NCI-H69 (cell line): ENCODE measurements at regions not wholly inside any gene's neighbourhood (a gene's known extent, or its start where the extent isn't known, plus 50 kb on each side); places are given as distances from the start of the nearest gene placed in this dataset.

Experiments
- DNase-seq: peaks from one replicate; lab custom pipeline; 2025; lab: John Stamatoyannopoulos, UW

- DNase-seq, result no peak
These were observed 774.7 kb upstream of the TSPY4 start for GRCh38 chrY:8562456-8563090.

DNA sequence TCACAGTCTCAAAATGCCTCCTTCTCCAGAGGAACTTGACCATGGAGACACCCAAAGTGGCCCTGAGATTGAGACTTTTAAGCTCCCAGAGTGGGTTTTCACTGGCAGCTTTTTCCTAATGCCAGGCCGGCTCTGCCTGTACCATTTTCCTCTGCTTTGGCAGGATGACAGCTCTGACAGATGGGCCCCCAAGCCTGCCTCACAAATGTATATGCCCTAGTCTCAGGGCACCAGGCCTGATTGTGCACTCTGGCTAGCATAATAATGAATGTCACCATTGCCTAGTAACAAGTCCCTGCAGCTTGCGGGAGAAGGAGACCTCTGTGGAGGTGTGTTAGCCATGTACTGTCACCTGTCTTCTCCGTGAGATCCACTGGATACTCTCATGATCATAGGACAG lies 772.8 kb upstream of the TSPY4 start:
- no peak for DNase-seq

GRCh38 chrY:8566198-8566597 lies 771.1 kb upstream of the TSPY4 start:
- DNase-seq, result no peak

- DNase-seq, result no peak
These were observed 766.9 kb upstream of the TSPY4 start for GRCh38 chrY:8570384-8570783.

DNA sequence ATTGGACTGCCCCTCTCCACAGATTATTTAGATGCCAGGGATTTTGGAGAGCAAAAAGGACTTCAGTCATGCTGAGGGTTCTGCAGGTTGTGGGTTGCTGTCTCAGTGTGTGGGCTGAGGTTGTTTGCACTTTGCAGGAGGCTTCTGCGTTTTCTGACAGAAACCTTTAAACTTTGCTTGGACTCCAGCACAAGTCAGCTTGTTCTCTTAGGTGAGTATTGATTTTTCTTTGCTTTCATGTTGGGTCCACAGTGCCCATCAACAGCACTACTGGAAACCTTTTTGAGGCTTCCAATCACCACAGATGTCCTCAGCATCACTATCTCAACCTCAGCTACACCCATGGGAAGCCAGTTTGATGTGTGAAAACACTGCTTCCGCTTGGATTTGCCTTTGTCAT lies 764.3 kb upstream of the TSPY4 start:
- DNase-seq, result no peak

GRCh38 chrY:8582277-8582850 lies 754.9 kb upstream of the TSPY4 start:
- no peak for DNase-seq

DNA sequence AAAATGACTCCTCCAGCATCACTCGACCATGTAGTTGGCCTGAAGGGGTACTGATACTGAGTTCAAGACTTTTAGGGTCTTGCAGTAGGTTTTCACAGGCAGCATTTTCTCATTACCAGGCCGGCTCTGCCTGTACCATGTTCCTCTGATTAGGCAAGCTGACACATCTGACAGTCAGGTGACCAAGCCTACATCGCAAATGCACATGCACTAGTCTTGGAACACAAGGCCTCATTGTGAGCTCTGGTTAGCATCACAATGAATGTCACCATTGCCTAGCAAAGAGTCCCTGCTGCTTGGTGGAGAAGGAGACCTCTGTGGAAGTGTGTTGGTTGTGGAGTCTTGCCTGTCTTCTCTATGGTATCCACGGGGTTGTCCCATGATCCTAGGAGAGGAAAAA lies 754.1 kb upstream of the TSPY4 start:
- DNase-seq, result no peak

- DNase-seq, result no peak
These were observed 746.6 kb upstream of the TSPY4 start for GRCh38 chrY:8590641-8591040.

DNA sequence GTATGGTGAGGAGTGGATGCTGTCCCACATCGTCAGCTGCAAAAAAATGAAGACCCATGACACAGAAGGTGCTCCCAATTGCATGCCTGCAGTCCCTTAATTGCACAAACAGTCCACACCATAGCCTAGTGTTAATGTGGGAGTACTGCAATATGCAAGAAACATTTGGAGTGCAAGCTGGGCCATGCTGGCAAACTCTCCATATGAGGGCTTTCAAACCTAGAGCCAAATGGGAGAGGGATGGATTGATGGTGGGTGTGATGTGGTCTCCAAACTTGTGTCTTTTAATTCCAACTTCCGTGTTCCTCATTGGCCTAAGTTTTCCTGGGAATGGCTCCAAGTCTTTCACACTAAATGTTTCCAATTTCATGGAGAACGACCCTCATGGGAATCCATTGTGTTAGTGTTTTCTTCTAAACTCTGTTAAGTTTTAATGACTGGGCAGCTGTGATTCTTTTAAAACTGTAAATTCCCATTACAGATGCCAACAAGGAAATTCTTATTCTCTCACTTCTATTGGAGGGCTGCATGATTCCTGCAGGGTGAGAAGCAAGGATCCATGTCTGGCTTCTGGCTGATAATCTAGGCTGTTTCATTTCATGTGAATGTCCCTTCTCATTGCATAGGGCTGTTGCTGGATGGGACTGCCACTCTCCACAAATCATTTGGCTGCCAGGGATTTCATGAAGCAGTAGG lies 745.3 kb upstream of the TSPY4 start:
- DNase-seq, result no peak

GRCh38 chrY:8594657-8595056 lies 742.6 kb upstream of the TSPY4 start:
- DNase-seq, result no peak

DNA sequence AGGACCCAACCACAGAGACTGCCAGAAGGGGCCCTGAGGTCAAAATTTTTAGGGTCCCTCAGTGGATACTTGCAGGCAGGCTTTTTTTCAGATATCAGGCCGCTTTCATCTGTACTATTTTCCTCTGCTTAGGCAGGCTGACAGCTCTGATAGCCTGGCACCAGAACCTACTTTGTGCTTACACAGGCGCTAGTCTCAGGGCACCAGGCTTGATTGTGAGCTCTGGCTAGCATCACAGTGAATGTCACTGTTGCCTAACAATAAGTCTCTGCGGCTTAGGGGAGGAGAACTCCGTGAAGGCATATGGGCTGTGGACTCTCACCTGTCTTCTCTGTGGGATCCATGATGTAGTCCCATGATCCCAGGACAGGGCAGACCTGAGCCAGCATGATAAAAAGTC lies 738.1 kb upstream of the TSPY4 start:
- no peak for DNase-seq

GRCh38 chrY:8610620-8611019 lies 726.6 kb upstream of the TSPY4 start:
- no peak for DNase-seq

DNA sequence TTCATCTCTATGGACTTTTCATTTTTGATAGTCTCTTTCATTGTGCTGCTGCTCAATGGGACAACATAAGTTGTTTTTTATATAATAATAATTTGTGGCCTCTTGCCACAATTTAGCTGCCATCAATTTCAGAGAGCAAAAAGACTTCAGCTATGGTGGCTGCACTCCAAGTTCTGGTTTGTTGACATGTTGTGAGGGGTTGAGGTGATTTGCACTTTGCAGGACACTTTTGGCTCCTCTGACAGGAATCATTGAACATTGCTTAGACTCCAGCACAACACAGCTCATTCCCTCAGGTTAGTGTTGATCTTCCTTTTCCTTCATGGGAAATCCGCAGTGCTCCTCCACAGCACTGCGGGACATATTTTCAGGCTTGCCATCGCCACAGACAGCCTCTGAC lies 725.4 kb upstream of the TSPY4 start:
- no peak for DNase-seq

DNA sequence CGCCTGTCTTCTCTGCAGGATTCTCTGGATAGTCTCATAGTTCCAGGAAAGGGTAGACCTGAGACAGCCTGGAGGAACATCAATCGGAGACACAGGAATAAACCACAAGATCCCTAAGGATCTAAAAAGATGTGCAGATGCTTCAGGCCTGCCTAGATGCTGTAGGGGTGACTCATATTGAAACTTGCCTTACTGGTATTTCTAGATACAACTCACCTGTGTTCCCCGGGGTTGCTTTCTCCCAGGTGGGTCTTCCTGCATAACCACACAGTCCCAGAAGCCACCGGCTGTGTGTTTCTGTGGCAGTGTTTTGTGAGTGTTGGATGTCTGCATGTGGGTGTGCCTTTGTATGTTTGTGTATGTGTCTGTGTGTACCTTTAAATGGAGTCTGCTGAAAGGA lies 719.0 kb upstream of the TSPY4 start:
- no peak for DNase-seq

DNA sequence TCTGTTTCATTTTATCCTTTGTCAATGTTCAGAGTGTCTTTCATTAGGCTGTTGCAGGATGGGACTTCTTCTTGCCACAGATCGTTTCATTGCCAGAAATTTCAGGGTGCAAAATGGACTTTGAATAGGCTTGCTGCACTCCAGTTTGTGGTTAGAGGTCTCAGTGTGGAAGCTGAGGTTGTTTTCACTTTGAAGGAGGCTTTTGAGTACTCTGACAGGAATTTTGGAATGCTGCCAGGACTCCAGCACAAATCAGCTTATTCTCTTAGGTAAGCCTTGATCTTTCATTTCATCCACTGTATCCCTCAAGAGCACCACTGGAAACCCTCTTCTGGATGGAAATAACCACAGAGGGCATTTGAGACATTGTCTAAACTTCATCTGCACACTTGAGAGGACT lies 715.1 kb upstream of the TSPY4 start:
- DNase-seq, result no peak

GRCh38 chrY:8622856-8623255 lies 714.4 kb upstream of the TSPY4 start:
- DNase-seq, result no peak

GRCh38 chrY:8629636-8630035 lies 707.6 kb upstream of the TSPY4 start:
- DNase-seq, result no peak

GRCh38 chrY:8638111-8638510 lies 699.2 kb upstream of the TSPY4 start:
- no peak for DNase-seq

- no peak for DNase-seq
These were observed 692.3 kb upstream of the TSPY4 start for GRCh38 chrY:8644926-8645325.

GRCh38 chrY:8652445-8652844 lies 684.8 kb upstream of the TSPY4 start:
- DNase-seq, result no peak

GRCh38 chrY:8655017-8655416 lies 682.2 kb upstream of the TSPY4 start:
- DNase-seq, result no peak

DNA sequence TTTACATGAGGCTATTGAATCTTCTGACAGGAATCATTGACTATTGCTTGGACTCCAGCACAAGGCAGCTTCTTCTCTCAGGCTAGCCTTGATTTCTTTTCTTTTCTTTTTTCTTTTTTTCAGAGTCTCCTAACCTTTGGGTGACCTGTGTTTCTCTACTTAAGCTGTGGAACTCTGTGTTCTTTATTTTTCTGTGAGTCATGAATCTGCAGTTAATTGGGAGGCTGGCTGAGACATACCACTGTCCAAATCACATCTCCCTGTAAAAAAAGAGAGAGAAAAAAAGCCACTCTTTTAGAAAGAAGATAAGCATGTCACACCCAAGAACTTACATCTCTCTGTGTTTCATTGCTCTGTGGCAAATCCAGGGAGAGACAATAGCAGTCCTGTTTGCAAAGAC lies 681.2 kb upstream of the TSPY4 start:
- no peak for DNase-seq

- no peak for DNase-seq
These were observed 680.7 kb upstream of the TSPY4 start for GRCh38 chrY:8656515-8656914.

DNA sequence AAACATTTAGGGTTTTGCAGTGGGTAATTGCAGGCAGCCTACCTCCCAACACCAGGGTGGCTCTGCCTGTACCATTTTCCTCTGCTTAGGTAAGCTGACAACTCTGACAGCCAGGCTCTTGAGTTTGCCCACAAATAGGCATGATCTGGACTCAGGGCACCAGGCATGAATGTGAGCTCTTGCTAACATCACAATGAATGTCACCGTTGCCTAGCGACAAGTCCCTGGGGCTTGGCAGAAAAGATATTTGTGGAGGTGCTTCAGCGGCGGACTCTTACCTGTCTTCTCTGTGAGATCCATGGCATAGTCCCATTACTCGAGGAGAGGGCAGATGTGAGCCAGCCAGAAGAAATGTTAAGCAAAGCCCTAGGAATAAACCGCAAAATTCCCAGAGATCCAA lies 677.5 kb upstream of the TSPY4 start:
- no peak for DNase-seq
